Spleen (tissue), 11 donors: ENCODE measurements at regions not wholly inside any gene's neighbourhood (a gene's known extent, or its start where the extent isn't known, plus 50 kb on each side); places are given as distances from the start of the nearest gene placed in this dataset.

Source experiments
- DNase-seq: peaks from one replicate; pipeline ENCODE4 v3.0.0-alpha.2; 2020
- H3K27ac ChIP-seq, 8 donors: fragments of 200-600 bp; sonication (generic) in 7 of 8; 1 replicate in 4 of 8; 2 replicates in 4 of 8; pipeline versions ENCODE4 v1.5.0 to v1.8.0; 2016 to 2021; ENCODE audit warnings: inconsistent platforms in 4 of 8, mild to moderate bottlenecking in 4 of 8, moderate library complexity in 1 of 8
- H3K27me3 ChIP-seq, 7 donors: fragments of 200-600 bp; sonication (generic) in 6 of 7; replicated peaks in 1 of 7; 1 replicate in 4 of 7; 2 replicates in 3 of 7; pipeline versions ENCODE4 v1.5.0 to v1.8.0; 2016 to 2021; ENCODE audit warnings: inconsistent platforms in 3 of 7, mild to moderate bottlenecking in 1 of 7
- H3K36me3 ChIP-seq, 6 donors: fragments of 200-600 bp; sonication (generic) in 5 of 6; 1 replicate in 4 of 6; 2 replicates in 2 of 6; pipeline versions ENCODE4 v1.5.0 to v1.8.0; 2016 to 2021; ENCODE audit warnings: inconsistent platforms in 2 of 6
- H3K4me1 ChIP-seq, 6 donors: fragments of 200-600 bp; sonication (generic) in 5 of 6; 1 replicate in 3 of 6; 2 replicates in 3 of 6; pipeline versions ENCODE4 v1.5.0 to v1.8.0; 2016 to 2021; ENCODE audit warnings: inconsistent platforms in 3 of 6
- H3K4me3 ChIP-seq, 8 donors: fragments of 200-600 bp; sonication (generic) in 7 of 8; 1 replicate in 4 of 8; 2 replicates in 4 of 8; pipeline versions ENCODE4 v1.5.0 to v1.8.0; 2016 to 2021; ENCODE audit warnings: inconsistent platforms in 4 of 8, mild to moderate bottlenecking in 4 of 8, moderate library complexity in 2 of 8
- H3K9me3 ChIP-seq, 8 donors: fragments of 200-600 bp; sonication (generic) in 7 of 8; 1 replicate in 4 of 8; 2 replicates in 4 of 8; pipeline versions ENCODE4 v1.5.0 to v1.8.0; 2016 to 2021; ENCODE audit warnings: inconsistent platforms in 4 of 8
- CTCF ChIP-seq, 11 experiments: fragments of 200-600 bp in 7 of 11; fragments of 450-650 bp in 4 of 11; sonication (generic) in 4 of 11; IDR thresholded peaks in 8 of 11; conservative IDR thresholded peaks in 3 of 11; 1 replicate in 7 of 11; 2 replicates in 4 of 11; pipeline versions ENCODE4 v1.4.0 to v1.8.0; 2016 to 2021; ENCODE audit warnings: antibody characterized with exemption in 11 of 11, inconsistent platforms in 4 of 11, mild to moderate bottlenecking in 1 of 11
- POLR2A ChIP-seq, 3 donors: fragments of 450-650 bp; IDR thresholded peaks; one replicate each; pipeline ENCODE4 v1.5.1; 2017; ENCODE audit warnings: antibody characterized with exemption in 3 of 3, mild to moderate bottlenecking in 1 of 3
- POLR2AphosphoS5 ChIP-seq, 3 donors: sonication (generic); formaldehyde crosslinking; IDR thresholded peaks; one replicate each; pipeline ENCODE4 v1.5.1; 2017; ENCODE audit warnings: antibody characterized with exemption in 3 of 3
- WGBS, 5 donors: extraction: QIAGEN DNeasy Blood & Tissue Kit in 3 of 5; methylation state at CpG; one replicate each; pipeline versions ENCODE4 v1.1.5 to v1.1.7; 2013 to 2018; 5-methylcytosine and 5-hydroxymethylcytosine counted together
- intact Hi-C: fragments of 100-400 bp; cut with DNase I; formaldehyde crosslinking; loops from one replicate; pipeline ENCODE4 v1.15.0; 2023; ENCODE audit warnings: low total_unique reads
- donor health status: healthy with polysubstance abuse.
- donor health status: DM: no; HTN: no; CAD: no; lungs with moderate emphysema.
- donor health status: DM: no; HTN: no; CAD: no.
- donor health status: Bipolar disorder and iron deficiency.
- donor health status: healthy.
- donor health status: DM: no; HTN: no; CAD: no.
- donor health status: DM: yes; HTN: yes; CAD: no.

GRCh38 chr2:18644115-18644462, 54.7 kb upstream of the NT5C1B start:
- Histone ChIP-seq H3K4me3 (no peak overlapping the region), H3K36me3 (peaks cover 0 to 14% (median 0%) of the 10 kb centered on the region in 6 donors), H3K9me3 (peaks cover 0 to 15% (median 5%) of the 10 kb centered on the region in 8 donors), H3K27me3 (no peaks in the 10 kb centered on the region), H3K27ac (no peak overlapping the region), H3K4me1 (no peaks in the 10 kb centered on the region)
- WGBS, 5 donors = 69 to 90% (median 81%) methylated on average over 2 of the region's 2 CpGs
- intact Hi-C loops = no loop called here
- DNase-seq = no peak
- TF ChIP-seq POLR2AphosphoS5 (IDR thresholded peaks at IDR 0.05) (no peak), CTCF (IDR thresholded peaks at IDR 0.05 in 8 of 11, conservative IDR thresholded peaks at IDR 0.05 in 3 of 11) (no peak), POLR2A (IDR thresholded peaks at IDR 0.05) (no peak)

- DNase-seq = no peak
- no peak overlapping the region for H3K27ac ChIP-seq
- H3K4me3 ChIP-seq = no peak overlapping the region
- peaks cover 0 to 16% (median 5%) of the 10 kb centered on the region in 8 donors for H3K9me3 ChIP-seq
- peaks cover 0 to 14% (median 0%) of the 10 kb centered on the region in 6 donors for H3K36me3 ChIP-seq
- intact Hi-C loops = no loop called here
- no peak for TF ChIP-seq POLR2A (IDR thresholded peaks at IDR 0.05)
- no peak for TF ChIP-seq POLR2AphosphoS5 (IDR thresholded peaks at IDR 0.05)
- TF ChIP-seq CTCF (IDR thresholded peaks at IDR 0.05 in 8 of 11, conservative IDR thresholded peaks at IDR 0.05 in 3 of 11) = no peak
- H3K4me1 ChIP-seq = no peaks in the 10 kb centered on the region
- no peaks in the 10 kb centered on the region for H3K27me3 ChIP-seq
- WGBS, 5 donors = 82 to 92% (median 88%) methylated on average over 5 of the region's 5 CpGs
Observed at GRCh38 chr2:18643326-18644114, 54.2 kb upstream of the NT5C1B start.

- H3K27ac ChIP-seq = no peak overlapping the region
- no peak for TF ChIP-seq POLR2A (IDR thresholded peaks at IDR 0.05)
- no peak for TF ChIP-seq CTCF (IDR thresholded peaks at IDR 0.05 in 8 of 11, conservative IDR thresholded peaks at IDR 0.05 in 3 of 11)
- no peak for TF ChIP-seq POLR2AphosphoS5 (IDR thresholded peaks at IDR 0.05)
- intact Hi-C loops = no loop called here
- DNase-seq = no peak
- no peak overlapping the region for H3K4me3 ChIP-seq
- H3K36me3 ChIP-seq = peaks cover 0 to 14% (median 0%) of the 10 kb centered on the region in 6 donors
- peaks cover 0 to 33% (median 20%) of the 10 kb centered on the region in 8 donors for H3K9me3 ChIP-seq
- H3K27me3 ChIP-seq = no peaks in the 10 kb centered on the region
- no peaks in the 10 kb centered on the region for H3K4me1 ChIP-seq
Observed at GRCh38 chr2:18641823-18642222, 52.5 kb upstream of the NT5C1B start.

GRCh38 chr2:18639756-18640453, 50.5 kb upstream of the NT5C1B start:
- Histone ChIP-seq H3K27me3 (no peaks in the 10 kb centered on the region), H3K36me3 (peaks cover 0 to 6% (median 0%) of the 10 kb centered on the region in 6 donors), H3K4me3 (no peak overlapping the region), H3K9me3 (peaks cover 0 to 38% (median 31%) of the 10 kb centered on the region in 8 donors), H3K27ac (no peak overlapping the region), H3K4me1 (no peaks in the 10 kb centered on the region)
- no peak for DNase-seq
- WGBS, 5 donors = 73 to 85% (median 83%) methylated on average over 6 to 8 of the region's 8 CpGs
- TF ChIP-seq POLR2A (IDR thresholded peaks at IDR 0.05) (no peak), POLR2AphosphoS5 (IDR thresholded peaks at IDR 0.05) (no peak), CTCF (IDR thresholded peaks at IDR 0.05 in 8 of 11, conservative IDR thresholded peaks at IDR 0.05 in 3 of 11) (no peak)
- intact Hi-C loops = no loop called here
